Mesenchymal stem cell (in vitro differentiated cells and primary cell): ENCODE measurements at regions not wholly inside any gene's neighbourhood (a gene's known extent, or its start where the extent isn't known, plus 50 kb on each side); places are given as distances from the start of the nearest gene placed in this dataset.

Source experiments
- DNase-seq: peaks from one replicate; pipeline ENCODE4 v3.0.0-alpha.2; 2013
- H2AFZ ChIP-seq: one replicate; pipeline ENCODE4 v1.6.1; 2013; ENCODE audit warnings: low read depth, mild to moderate bottlenecking, control low read depth, inconsistent platforms, low read length, moderate library complexity
- H2AK5ac ChIP-seq: 2 replicates; pipeline ENCODE4 v1.6.1; 2013; ENCODE audit warnings: low read length, moderate library complexity, mild to moderate bottlenecking, inconsistent platforms; ENCODE audit not compliant: severe bottlenecking
- H2BK120ac ChIP-seq: one replicate; pipeline ENCODE4 v1.6.1; 2013; ENCODE audit warnings: low read depth, mild to moderate bottlenecking, inconsistent platforms, low read length, moderate library complexity
- H2BK12ac ChIP-seq, 2 experiments: one replicate each; pipeline ENCODE4 v1.6.1; 2013; ENCODE audit warnings: inconsistent platforms in 2 of 2, low read length in 2 of 2, mild to moderate bottlenecking in 2 of 2, moderate library complexity in 2 of 2, control low read depth in 1 of 2
- H2BK15ac ChIP-seq: one replicate; pipeline ENCODE4 v1.6.1; 2013; ENCODE audit warnings: mild to moderate bottlenecking, low read depth, inconsistent platforms; ENCODE audit not compliant: poor library complexity, severe bottlenecking
- H2BK5ac ChIP-seq: 2 replicates; pipeline ENCODE4 v1.6.1; 2013; ENCODE audit warnings: low read depth, mild to moderate bottlenecking, low read length, control low read depth, inconsistent platforms; ENCODE audit not compliant: poor library complexity, severe bottlenecking
- H3K14ac ChIP-seq, 2 experiments: one replicate each; pipeline ENCODE4 v1.6.1; 2013; ENCODE audit warnings: inconsistent platforms in 2 of 2, low read length in 2 of 2, control low read depth in 1 of 2, mild to moderate bottlenecking in 1 of 2, moderate library complexity in 1 of 2
- H3K18ac ChIP-seq, 2 experiments: one replicate each; pipeline ENCODE4 v1.6.1; 2013; ENCODE audit warnings: inconsistent platforms in 2 of 2, low read length in 2 of 2, control low read depth in 1 of 2, low read depth in 1 of 2, mild to moderate bottlenecking in 1 of 2
- H3K23ac ChIP-seq, 2 experiments: one replicate each; pipeline ENCODE4 v1.6.1; 2013; ENCODE audit warnings: inconsistent platforms in 2 of 2, low read length in 2 of 2, mild to moderate bottlenecking in 2 of 2, moderate library complexity in 2 of 2, control low read depth in 1 of 2
- H3K27ac ChIP-seq: 2 replicates; pipeline ENCODE4 v1.5.1; 2013; ENCODE audit warnings: mild to moderate bottlenecking, moderate library complexity, low read length, control low read depth, inconsistent platforms; ENCODE audit not compliant: poor library complexity, severe bottlenecking
- H3K27me3 ChIP-seq, 2 experiments: 2 replicates each; pipeline versions ENCODE4 v1.6.1 to v1.7.0; 2013; ENCODE audit warnings: low read length in 2 of 2, mild to moderate bottlenecking in 2 of 2, moderate library complexity in 2 of 2, control low read depth in 1 of 2, inconsistent platforms in 1 of 2; ENCODE audit not compliant: control insufficient read depth in 1 of 2, insufficient read depth in 1 of 2
- H3K36me3 ChIP-seq, 2 experiments: 2 replicates each; pipeline versions ENCODE4 v1.6.1 to v1.7.0; 2013; ENCODE audit warnings: low read length in 2 of 2, control low read depth in 1 of 2, inconsistent platforms in 1 of 2, low read depth in 1 of 2, mild to moderate bottlenecking in 1 of 2; ENCODE audit not compliant: insufficient read depth in 2 of 2, control insufficient read depth in 1 of 2
- H3K4ac ChIP-seq, 2 experiments: one replicate each; pipeline ENCODE4 v1.6.1; 2013; ENCODE audit warnings: inconsistent platforms in 2 of 2, low read length in 2 of 2, mild to moderate bottlenecking in 2 of 2, moderate library complexity in 2 of 2, control low read depth in 1 of 2, low read depth in 1 of 2
- H3K4me1 ChIP-seq: 2 replicates; pipeline ENCODE4 v1.6.1; 2013; ENCODE audit warnings: low read depth, low read length, control low read depth; ENCODE audit not compliant: control insufficient read depth, insufficient read depth
- H3K4me2 ChIP-seq: 2 replicates; pipeline ENCODE4 v1.6.1; 2013; ENCODE audit warnings: low read length, mild to moderate bottlenecking, inconsistent platforms; ENCODE audit not compliant: poor library complexity, severe bottlenecking
- H3K4me3 ChIP-seq, 2 experiments: 2 replicates each; pipeline versions ENCODE4 v1.5.1 to v1.7.0; 2013; ENCODE audit warnings: low read length in 2 of 2, mild to moderate bottlenecking in 2 of 2, control low read depth in 1 of 2, low read depth in 1 of 2; ENCODE audit not compliant: insufficient read depth in 1 of 2
- H3K79me1 ChIP-seq: replicated peaks from 2 replicates; pipeline ENCODE4 v1.6.1; 2013; ENCODE audit warnings: mild to moderate bottlenecking, control low read depth, low read length, inconsistent platforms; ENCODE audit not compliant: poor library complexity, severe bottlenecking
- H3K9ac ChIP-seq: 2 replicates; pipeline ENCODE4 v1.7.0; 2013; ENCODE audit warnings: mild to moderate bottlenecking, low read length, moderate library complexity
- H3K9me3 ChIP-seq: 2 replicates; pipeline ENCODE4 v1.7.0; 2013; ENCODE audit warnings: mild to moderate bottlenecking, low read length; ENCODE audit not compliant: control insufficient read depth
- H4K8ac ChIP-seq: one replicate; pipeline ENCODE4 v1.6.1; 2013; ENCODE audit warnings: inconsistent platforms, mild to moderate bottlenecking, low read length, moderate library complexity
- H4K91ac ChIP-seq: one replicate; pipeline ENCODE4 v1.6.1; 2013; ENCODE audit warnings: mild to moderate bottlenecking, low read length, inconsistent platforms
- WGBS: methylation state at CpG from one replicate; pipeline ENCODE4 v1.1.7; 2013; ENCODE audit warnings: mixed read lengths; 5-methylcytosine and 5-hydroxymethylcytosine counted together

- no peak overlapping the region for H3K4me3 ChIP-seq
- no peak overlapping the region for H3K14ac ChIP-seq
- DNase-seq = no peak
- H2BK5ac ChIP-seq = no peak overlapping the region
- no peak overlapping the region for H2BK120ac ChIP-seq
- no peak overlapping the region for H2AFZ ChIP-seq
- no peaks in the 10 kb centered on the region for H3K36me3 ChIP-seq
- H3K9ac ChIP-seq = no peak overlapping the region
- peaks cover 86% of the 10 kb centered on the region in 2 experiments for H3K27me3 ChIP-seq
- no peak overlapping the region for H3K18ac ChIP-seq
- no peak overlapping the region for H2BK15ac ChIP-seq
- H3K4ac ChIP-seq = no peak overlapping the region
- no peaks in the 10 kb centered on the region for H3K79me1 ChIP-seq
- H3K4me1 ChIP-seq = peaks cover 1% of the 10 kb centered on the region
- WGBS = 83% methylated on average over 29 of the region's 29 CpGs
- H3K4me2 ChIP-seq = no peak overlapping the region
- H3K23ac ChIP-seq = no peak overlapping the region
- no peaks in the 10 kb centered on the region for H3K9me3 ChIP-seq
- H3K27ac ChIP-seq = no peak overlapping the region
- no peak overlapping the region for H2AK5ac ChIP-seq
- H4K91ac ChIP-seq = no peak overlapping the region
- H2BK12ac ChIP-seq = no peak overlapping the region
- no peak overlapping the region for H4K8ac ChIP-seq
Measured at GRCh38 chr15:70447928-70448698, 315.2 kb downstream of the UACA start.

- Histone ChIP-seq H3K4me3 (no peak overlapping the region), H2BK120ac (no peak overlapping the region), H2AFZ (no peak overlapping the region), H3K27me3 (peaks cover 89 to 91% of the 10 kb centered on the region in 2 experiments), H3K79me1 (no peaks in the 10 kb centered on the region), H3K9me3 (no peaks in the 10 kb centered on the region), H3K18ac (no peak overlapping the region), H2BK15ac (no peak overlapping the region), H3K4me2 (no peak overlapping the region), H2BK12ac (no peak overlapping the region), H3K27ac (no peak overlapping the region), H3K9ac (no peak overlapping the region), H2BK5ac (no peak overlapping the region), H2AK5ac (no peak overlapping the region), H3K23ac (no peak overlapping the region), H3K36me3 (no peaks in the 10 kb centered on the region), H3K14ac (no peak overlapping the region), H4K8ac (no peak overlapping the region), H3K4ac (no peak overlapping the region), H3K4me1 (peaks cover 1% of the 10 kb centered on the region), H4K91ac (no peak overlapping the region)
- WGBS = 82% methylated on average over 2 of the region's 2 CpGs
- DNase-seq = no peak
Measured at GRCh38 chr15:70447521-70447920, 315.8 kb downstream of the UACA start.

GRCh38 chr15:70447081-70447480 lies 316.3 kb downstream of the UACA start:
- no peaks in the 10 kb centered on the region for H3K9me3 ChIP-seq
- no peak overlapping the region for H4K91ac ChIP-seq
- peaks cover 1% of the 10 kb centered on the region for H3K4me1 ChIP-seq
- H2AK5ac ChIP-seq = no peak overlapping the region
- H3K4ac ChIP-seq = no peak overlapping the region
- H3K36me3 ChIP-seq = no peaks in the 10 kb centered on the region
- peaks cover 89 to 91% of the 10 kb centered on the region in 2 experiments for H3K27me3 ChIP-seq
- H3K18ac ChIP-seq = no peak overlapping the region
- no peak overlapping the region for H4K8ac ChIP-seq
- H3K14ac ChIP-seq = no peak overlapping the region
- no peak overlapping the region for H3K23ac ChIP-seq
- no peak overlapping the region for H2AFZ ChIP-seq
- H3K4me3 ChIP-seq = no peak overlapping the region
- 79% methylated on average over 5 of the region's 5 CpGs for WGBS
- H2BK12ac ChIP-seq = no peak overlapping the region
- no peak for DNase-seq
- no peak overlapping the region for H2BK120ac ChIP-seq
- no peak overlapping the region for H3K4me2 ChIP-seq
- no peak overlapping the region for H3K27ac ChIP-seq
- no peaks in the 10 kb centered on the region for H3K79me1 ChIP-seq
- no peak overlapping the region for H2BK5ac ChIP-seq
- no peak overlapping the region for H3K9ac ChIP-seq
- H2BK15ac ChIP-seq = no peak overlapping the region

- Histone ChIP-seq H2AFZ (no peak overlapping the region), H4K8ac (no peak overlapping the region)
- WGBS = 79% methylated on average over 6 of the region's 9 CpGs
Measured at GRCh38 chr15:70443486-70444273, 319.7 kb downstream of the UACA start.

More at GRCh38 chr15:70443486-70444273, 319.7 kb downstream of the UACA start:
- H3K27ac ChIP-seq = no peak overlapping the region
- no peak overlapping the region for H2BK15ac ChIP-seq
- H3K9ac ChIP-seq = no peak overlapping the region
- no peak overlapping the region for H3K4me3 ChIP-seq
- H2BK5ac ChIP-seq = no peak overlapping the region
- no peak overlapping the region for H2BK12ac ChIP-seq
- H3K14ac ChIP-seq = no peak overlapping the region
- H3K23ac ChIP-seq = no peak overlapping the region
- H2BK120ac ChIP-seq = no peak overlapping the region
- no peaks in the 10 kb centered on the region for H3K36me3 ChIP-seq
- H3K4me2 ChIP-seq = no peak overlapping the region
- H3K4ac ChIP-seq = no peak overlapping the region
- H3K27me3 ChIP-seq = peaks cover 87 to 92% of the 10 kb centered on the region in 2 experiments
- no peaks in the 10 kb centered on the region for H3K9me3 ChIP-seq
- H3K79me1 ChIP-seq = no peaks in the 10 kb centered on the region
- H3K18ac ChIP-seq = no peak overlapping the region
- no peak overlapping the region for H4K91ac ChIP-seq
- no peak overlapping the region for H2AK5ac ChIP-seq
- peaks cover 1% of the 10 kb centered on the region for H3K4me1 ChIP-seq
- no peak for DNase-seq
